ENCODE measurements at regions not wholly inside any gene's neighbourhood (a gene's known extent, or its start where the extent isn't known, plus 50 kb on each side); places are given as distances from the start of the nearest gene placed in this dataset.

- TF ChIP-seq CTCF (IDR thresholded peaks at IDR 0.05; ENCODE audit: low read length) (no peak), EZH2 (IDR thresholded peaks at IDR 0.05; ENCODE audit: borderline replicate concordance, low read length) (no peak)
Observed at GRCh38 chr12:59080101-59080500, 159.8 kb upstream of the LRIG3 start.

All from OCI-LY1 (cell line).